MCF 10A (cell line): ENCODE measurements at regions not wholly inside any gene's neighbourhood (a gene's known extent, or its start where the extent isn't known, plus 50 kb on each side); places are given as distances from the start of the nearest gene placed in this dataset.

Experiments
- BruUV-seq: library from RNA; stranded (reverse); fragments of 400-500 nt; replicated peaks from 2 replicates; lab custom pipeline; 2021; lab: Mats Ljungman, UMichigan
- CTCF ChIA-PET: fragments of 300-600 bp; sonication (Branson Sonifier 250); formaldehyde crosslinking; extraction: SDS; loops from one replicate; lab custom pipeline; 2021; ENCODE audit warnings: antibody characterized with exemption, inconsistent platforms; lab: Yijun Ruan, JAX
- POLR2A ChIA-PET: fragments of 300-600, 350-650 bp; sonication (Branson Sonifier 250); formaldehyde crosslinking; extraction: SDS; loops from one replicate; lab custom pipeline; 2020; ENCODE audit warnings: antibody characterized with exemption, inconsistent platforms; lab: Yijun Ruan, JAX
- DNase-seq: peaks from one replicate; pipeline ENCODE4 v3.0.0-alpha.2; 2018; ENCODE audit not compliant: unreplicated experiment
- H3K27ac Mint-ChIP-seq: one replicate; pipeline ENCODE4 v1.8.0; 2022; ENCODE audit warnings: mild to moderate bottlenecking, low read depth, mixed read lengths; ENCODE audit not compliant: unreplicated experiment
- H3K27me3 Mint-ChIP-seq: one replicate; pipeline ENCODE4 v1.8.0; 2022; ENCODE audit warnings: mixed read lengths; ENCODE audit not compliant: insufficient read depth, unreplicated experiment
- H3K36me3 Mint-ChIP-seq: one replicate; pipeline ENCODE4 v1.8.0; 2022; ENCODE audit warnings: mild to moderate bottlenecking, moderate library complexity, mixed read lengths; ENCODE audit not compliant: insufficient read depth, unreplicated experiment
- H3K4me1 Mint-ChIP-seq: one replicate; pipeline ENCODE4 v1.8.0; 2022; ENCODE audit warnings: mixed read lengths; ENCODE audit not compliant: insufficient read depth, unreplicated experiment
- H3K4me3 Mint-ChIP-seq: one replicate; pipeline ENCODE4 v1.8.0; 2022; ENCODE audit warnings: mild to moderate bottlenecking, moderate library complexity, mixed read lengths; ENCODE audit not compliant: unreplicated experiment
- H3K9me3 Mint-ChIP-seq: one replicate; pipeline ENCODE4 v1.8.0; 2022; ENCODE audit warnings: mixed read lengths; ENCODE audit not compliant: unreplicated experiment
- CTCF ChIP-seq: fragments of 200-600 bp; IDR thresholded peaks from one replicate; pipeline ENCODE4 v1.8.0; 2022; ENCODE audit warnings: antibody characterized with exemption, mild to moderate bottlenecking; ENCODE audit not compliant: unreplicated experiment
- intact Hi-C: fragments of 100-400 bp; cut with micrococcal nuclease; formaldehyde crosslinking; loops from 2 replicates; pipeline ENCODE4 v1.14.1; 2022

DNA sequence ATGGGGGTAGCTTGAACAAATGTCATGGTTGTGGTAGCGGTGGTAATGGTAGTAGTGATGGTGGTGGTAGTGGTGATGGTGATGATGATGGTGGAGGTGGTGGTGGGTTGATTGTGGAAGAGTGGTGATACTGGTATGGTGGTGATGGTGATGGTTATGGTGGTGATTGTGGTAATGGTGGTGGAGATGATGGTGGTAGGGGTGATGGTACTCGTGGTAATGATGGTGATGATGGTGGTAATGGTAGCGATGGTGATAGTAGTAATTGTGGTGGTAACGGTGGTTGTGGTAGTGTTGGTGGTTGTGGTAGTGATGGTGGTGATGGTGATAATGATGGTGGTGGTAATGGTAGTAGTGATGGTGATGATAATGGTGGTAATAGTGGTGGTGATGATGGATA, 65.7 kb upstream of the SDK1 start:
- BruUV-seq = no TSS peak
- Mint-ChIP-seq H3K27ac (no peak overlapping the region), H3K9me3 (peaks cover 12% of the 10 kb centered on the region), H3K36me3 (no peaks in the 10 kb centered on the region), H3K27me3 (no peaks in the 10 kb centered on the region), H3K4me1 (no peaks in the 10 kb centered on the region), H3K4me3 (no peak overlapping the region)
- TF ChIP-seq CTCF = no peak
- DNase-seq = no peak
- POLR2A ChIA-PET = no interaction called here
- intact Hi-C loops = no loop called here
- CTCF ChIA-PET = interaction anchor here (0.6 kb wide), 1 partner anchor 35 kb away, joined by 3 read pairs; no protein-coding TSS in a partner anchor

DNA sequence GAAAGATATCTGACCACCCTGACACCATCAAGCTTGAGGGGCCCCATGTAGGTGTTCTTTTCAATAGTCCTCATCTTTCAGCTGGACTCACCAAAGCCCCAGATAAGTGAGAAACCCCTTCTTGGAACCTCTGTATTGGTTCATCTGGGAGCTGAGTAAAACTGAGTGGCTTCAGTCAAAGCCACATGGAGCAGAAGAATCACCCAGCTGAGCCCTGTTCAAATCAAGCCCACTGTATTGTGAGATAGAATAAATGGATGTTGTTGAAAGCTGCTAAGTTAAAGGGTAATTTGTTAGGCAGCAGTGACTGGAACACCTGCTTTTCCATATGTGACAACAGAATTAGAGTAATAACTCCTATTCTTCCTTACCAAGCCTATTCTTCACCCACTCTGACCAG, 64.8 kb upstream of the SDK1 start:
- BruUV-seq = no TSS peak
- TF ChIP-seq CTCF = no peak
- intact Hi-C loops = no loop called here
- Mint-ChIP-seq H3K4me1 (no peaks in the 10 kb centered on the region), H3K27ac (no peak overlapping the region), H3K4me3 (no peak overlapping the region), H3K27me3 (no peaks in the 10 kb centered on the region), H3K9me3 (peaks cover 12% of the 10 kb centered on the region), H3K36me3 (no peaks in the 10 kb centered on the region)
- no peak for DNase-seq
- CTCF ChIA-PET = interaction anchor here (0.6 to 1.1 kb wide), 2 partner anchors 9 to 784 kb away, joined by 3 read pairs; no protein-coding TSS in a partner anchor
- POLR2A ChIA-PET = interaction anchor here (0.6 to 0.7 kb wide), 2 partner anchors 8 to 381 kb away, joined by 3 to 4 read pairs; no protein-coding TSS in a partner anchor

GRCh38 chr7:3238525-3239210, 62.4 kb upstream of the SDK1 start:
- intact Hi-C loops = no loop called here
- no peak for DNase-seq
- no peak overlapping the region for H3K4me3 Mint-ChIP-seq
- POLR2A ChIA-PET = interaction anchor here (0.9 kb wide), 1 partner anchor 9 kb away, joined by 3 read pairs; no protein-coding TSS in a partner anchor
- no peaks in the 10 kb centered on the region for H3K27me3 Mint-ChIP-seq
- H3K27ac Mint-ChIP-seq = no peak overlapping the region
- peaks cover 12% of the 10 kb centered on the region for H3K9me3 Mint-ChIP-seq
- CTCF ChIA-PET = interaction anchor here (0.7 kb wide), 1 partner anchor 567 kb away, joined by 3 read pairs; no protein-coding TSS in a partner anchor
- no peaks in the 10 kb centered on the region for H3K36me3 Mint-ChIP-seq
- peaks cover 11% of the 10 kb centered on the region for H3K4me1 Mint-ChIP-seq
- TF ChIP-seq CTCF = no peak
- BruUV-seq = no TSS peak

GRCh38 chr7:3239291-3239691, 61.8 kb upstream of the SDK1 start:
- DNase-seq = no peak
- TF ChIP-seq CTCF = no peak
- Mint-ChIP-seq H3K27me3 (no peaks in the 10 kb centered on the region), H3K36me3 (no peaks in the 10 kb centered on the region), H3K4me1 (peaks cover 18% of the 10 kb centered on the region), H3K9me3 (peaks cover 12% of the 10 kb centered on the region), H3K4me3 (no peak overlapping the region), H3K27ac (no peak overlapping the region)
- CTCF ChIA-PET = interaction anchor here (0.6 to 0.7 kb wide), 2 partner anchors 85 to 568 kb away, joined by 3 read pairs; no protein-coding TSS in a partner anchor
- no TSS peak for BruUV-seq
- intact Hi-C loops = no loop called here
- POLR2A ChIA-PET = interaction anchor here (0.9 kb wide), 1 partner anchor 9 kb away, joined by 3 read pairs; no protein-coding TSS in a partner anchor
